Activated naive CD4-positive, alpha-beta T cell treated with anti-CD3 and anti-CD28 coated beads, Interleukin-2, amount 50 U/mL, for 72 hours (primary cell): ENCODE measurements at regions not wholly inside any gene's neighbourhood (a gene's known extent, or its start where the extent isn't known, plus 50 kb on each side); places are given as distances from the start of the nearest gene placed in this dataset.
"Not testable (repeated sequence)": the region's sequence is repeated elsewhere in the genome, so short reads cannot be mapped to it uniquely, and the experiment has no call there.

Experiments
- ATAC-seq, 2 donors: fragments of 150-1000 bp; cut with Tn5 transposase; 2 replicates each; pipeline ENCODE4 v1.10.0; 2021; ENCODE audit warnings: mild to moderate bottlenecking in 2 of 2, moderate library complexity in 2 of 2
- DNase-seq, 2 donors: peaks; one replicate each; pipeline ENCODE4 v3.0.0; 2021 to 2022; ENCODE audit warnings: low spot score in 2 of 2
- H3K27ac Mint-ChIP-seq, 2 donors: one replicate each; pipeline ENCODE4 v1.8.0; 2022; ENCODE audit warnings: mild to moderate bottlenecking in 2 of 2, mixed read lengths in 2 of 2
- H3K36me3 Mint-ChIP-seq, 2 donors: one replicate each; pipeline ENCODE4 v1.8.0; 2022; ENCODE audit warnings: mixed read lengths in 2 of 2
- H3K9me3 Mint-ChIP-seq, 2 donors: one replicate each; pipeline ENCODE4 v1.8.0; 2022; ENCODE audit warnings: mixed read lengths in 2 of 2

- not testable (repeated sequence) for H3K27ac Mint-ChIP-seq, H3K9me3 Mint-ChIP-seq, DNase-seq, H3K36me3 Mint-ChIP-seq, ATAC-seq
Measured at GRCh38 chr1:143644035-143644434, 327.8 kb downstream of the FAM72C start.

GRCh38 chr1:143643148-143643885 lies 328.5 kb downstream of the FAM72C start:
- DNase-seq (no peak), ATAC-seq (no peak)
- Mint-ChIP-seq H3K9me3 (peaks cover 7 to 8% of the 10 kb centered on the region in 2 donors), H3K36me3 (peaks cover 7 to 9% of the 10 kb centered on the region in 2 donors), H3K27ac (no peak overlapping the region)

- no peak overlapping the region for H3K27ac Mint-ChIP-seq
- no peaks in the 10 kb centered on the region for H3K9me3 Mint-ChIP-seq
- ATAC-seq (no peak), DNase-seq (no peak)
- H3K36me3 Mint-ChIP-seq: no peaks in the 10 kb centered on the region
Measured at GRCh38 chr1:143625886-143626285, 345.9 kb downstream of the FAM72C start.

- DNase-seq (no peak), ATAC-seq (no peak)
- no peak overlapping the region for H3K27ac Mint-ChIP-seq
- H3K9me3 Mint-ChIP-seq: no peaks in the 10 kb centered on the region
- H3K36me3 Mint-ChIP-seq: no peaks in the 10 kb centered on the region
Measured at GRCh38 chr1:143619851-143620250, 351.9 kb downstream of the FAM72C start.

GRCh38 chr1:143611159-143611558 lies 360.6 kb downstream of the FAM72C start:
- Mint-ChIP-seq H3K27ac (no peak overlapping the region), H3K36me3 (no peaks in the 10 kb centered on the region)

GRCh38 chr1:143610196-143610595 lies 361.6 kb downstream of the FAM72C start:
- Mint-ChIP-seq H3K9me3 (peaks cover under 1 to 4% of the 10 kb centered on the region in 2 donors), H3K36me3 (no peaks in the 10 kb centered on the region), H3K27ac (no peak overlapping the region)
- ATAC-seq (no peak), DNase-seq (no peak)

More at GRCh38 chr1:143611159-143611558, 360.6 kb downstream of the FAM72C start:
- ATAC-seq: no peak
- no peak for DNase-seq
- peaks cover 0 to 4% of the 10 kb centered on the region in 2 donors for H3K9me3 Mint-ChIP-seq

- DNase-seq: no peak
- no peak for ATAC-seq
- H3K9me3 Mint-ChIP-seq: peaks cover 4 to 14% of the 10 kb centered on the region in 2 donors
- H3K27ac Mint-ChIP-seq: no peak overlapping the region
- H3K36me3 Mint-ChIP-seq: no peaks in the 10 kb centered on the region
Measured at GRCh38 chr1:143604887-143605286, 366.9 kb downstream of the FAM72C start.

- no peak for ATAC-seq
- H3K27ac Mint-ChIP-seq: no peak overlapping the region
- no peaks in the 10 kb centered on the region for H3K36me3 Mint-ChIP-seq
- H3K9me3 Mint-ChIP-seq: peaks cover 5 to 18% of the 10 kb centered on the region in 2 donors
- DNase-seq: no peak
Measured at GRCh38 chr1:143584508-143584907, 387.3 kb downstream of the FAM72C start.

GRCh38 chr1:143574891-143575520 lies 396.8 kb downstream of the FAM72C start:
- H3K27ac Mint-ChIP-seq: no peak overlapping the region

GRCh38 chr1:143572661-143573060 lies 399.1 kb downstream of the FAM72C start:
- not testable (repeated sequence) for ATAC-seq, DNase-seq, H3K36me3 Mint-ChIP-seq, H3K27ac Mint-ChIP-seq, H3K9me3 Mint-ChIP-seq

More at GRCh38 chr1:143574891-143575520, 396.8 kb downstream of the FAM72C start:
- ATAC-seq: no peak
- Mint-ChIP-seq H3K9me3 (peaks cover 8 to 11% of the 10 kb centered on the region in 2 donors), H3K36me3 (no peaks in the 10 kb centered on the region)
- no peak for DNase-seq

- not testable (repeated sequence) for ATAC-seq, H3K36me3 Mint-ChIP-seq, DNase-seq, H3K27ac Mint-ChIP-seq, H3K9me3 Mint-ChIP-seq
Measured at GRCh38 chr1:143563761-143564160, 408.0 kb downstream of the FAM72C start.

GRCh38 chr1:143553627-143554026 lies 418.2 kb downstream of the FAM72C start:
- H3K36me3 Mint-ChIP-seq: peaks cover 0 to 5% of the 10 kb centered on the region in 2 donors
- DNase-seq (no peak), ATAC-seq (no peak)
- no peak overlapping the region for H3K27ac Mint-ChIP-seq
- H3K9me3 Mint-ChIP-seq: peaks cover 0 to 4% of the 10 kb centered on the region in 2 donors

GRCh38 chr1:143504703-143505102 lies 467.1 kb downstream of the FAM72C start:
- Mint-ChIP-seq H3K36me3 (peaks cover 33 to 34% of the 10 kb centered on the region in 2 donors), H3K9me3 (peaks cover 31 to 33% of the 10 kb centered on the region in 2 donors), H3K27ac (peak overlapping the region; percentile 58 to 73)
- DNase-seq, ATAC-seq: not testable (repeated sequence)

- H3K27ac Mint-ChIP-seq: peak overlapping the region in 1 of 2 donors; percentile 58
- not testable (repeated sequence) for DNase-seq
Measured at GRCh38 chr1:143504080-143504479, 467.7 kb downstream of the FAM72C start.

GRCh38 chr1:143503048-143503447 lies 468.7 kb downstream of the FAM72C start:
- not testable (repeated sequence) for ATAC-seq, DNase-seq
- H3K36me3 Mint-ChIP-seq: peaks cover 33 to 34% of the 10 kb centered on the region in 2 donors
- H3K9me3 Mint-ChIP-seq: peaks cover 31 to 33% of the 10 kb centered on the region in 2 donors
- peak overlapping the region; percentile 58 to 94 for H3K27ac Mint-ChIP-seq

More at GRCh38 chr1:143504080-143504479, 467.7 kb downstream of the FAM72C start:
- Mint-ChIP-seq H3K9me3 (peaks cover 31 to 33% of the 10 kb centered on the region in 2 donors), H3K36me3 (peaks cover 33 to 34% of the 10 kb centered on the region in 2 donors)
- ATAC-seq: not testable (repeated sequence)

GRCh38 chr1:143502038-143502437 lies 469.7 kb downstream of the FAM72C start:
- peaks cover 33 to 34% of the 10 kb centered on the region in 2 donors for H3K36me3 Mint-ChIP-seq
- peaks cover 31 to 33% of the 10 kb centered on the region in 2 donors for H3K9me3 Mint-ChIP-seq
- H3K27ac Mint-ChIP-seq: peak overlapping the region; percentile 58 to 82
- DNase-seq, ATAC-seq: not testable (repeated sequence)

GRCh38 chr1:143498059-143498749 lies 473.6 kb downstream of the FAM72C start:
- ATAC-seq, H3K27ac Mint-ChIP-seq: not testable (repeated sequence)
- peak in 1 of 2 donors; percentile 2 for DNase-seq

More at GRCh38 chr1:143498059-143498749, 473.6 kb downstream of the FAM72C start:
- Mint-ChIP-seq H3K36me3 (peaks cover 17 to 18% of the 10 kb centered on the region in 2 donors), H3K9me3 (peaks cover 17% of the 10 kb centered on the region in 2 donors)
